K562 (cell line): ENCODE measurements at regions not wholly inside any gene's neighbourhood (a gene's known extent, or its start where the extent isn't known, plus 50 kb on each side); places are given as distances from the start of the nearest gene placed in this dataset.

Source experiments
- CLOCK ChIP-seq: fragments of 250-450 bp; sonication (Bioruptor Pico); IDR thresholded peaks from 2 replicates; pipeline ENCODE4 v1.4.0; 2020; ENCODE audit warnings: mild to moderate bottlenecking, moderate library complexity, borderline replicate concordance
- CTCF ChIP-seq, 3 experiments: IDR thresholded peaks in 2 of 3; conservative IDR thresholded peaks in 1 of 3; 2 replicates each; pipeline ENCODE4 v1.5.1; 2011 to 2012; ENCODE audit warnings: low read length in 3 of 3, mild to moderate bottlenecking in 3 of 3, control low read depth in 2 of 3, improper control_type of control experiment in 1 of 3, inconsistent platforms in 1 of 3, low read depth in 1 of 3, mixed read lengths in 1 of 3, moderate library complexity in 1 of 3; ENCODE audit not compliant: insufficient read depth in 2 of 3
- E2F5 ChIP-seq: sonication (generic); formaldehyde crosslinking; IDR thresholded peaks from 2 replicates; pipeline ENCODE4 v1.8.0; 2022; ENCODE audit warnings: mild to moderate bottlenecking, missing genetic modification reagents
- HDAC6 ChIP-seq: IDR thresholded peaks from 2 replicates; pipeline ENCODE4 v1.6.1; 2012; ENCODE audit warnings: low read depth, mild to moderate bottlenecking, control low read depth, inconsistent platforms, low read length, moderate library complexity
- KLF1 ChIP-seq: fragments of 450-650 bp; IDR thresholded peaks from 2 replicates; pipeline ENCODE4 v1.6.1; 2016; ENCODE audit warnings: missing genetic modification characterization, missing compliant biosample characterization
- ZC3H8 ChIP-seq: fragments of 450-650 bp; IDR thresholded peaks from 2 replicates; pipeline ENCODE4 v1.6.1; 2017

- TF ChIP-seq CLOCK (CRISPR knock-in tag) (no peak), CTCF (IDR thresholded peaks at IDR 0.05 in 2 of 3, conservative IDR thresholded peaks at IDR 0.05 in 1 of 3; ENCODE audit: insufficient read depth in 2 of 3, low read depth in 1 of 3, low read length in 3 of 3) (no peak), E2F5 (CRISPR knock-in tag) (no peak), KLF1 (no peak), HDAC6 (no peak), ZC3H8 (no peak)
These were observed 361.4 kb upstream of the ZNF32 start (continued) for GRCh38 chr10:44009891-44010632.
